IMR-90 (cell line): ENCODE measurements at regions not wholly inside any gene's neighbourhood (a gene's known extent, or its start where the extent isn't known, plus 50 kb on each side); places are given as distances from the start of the nearest gene placed in this dataset.

ENCODE experiments used
- BHLHE40 ChIP-seq: fragments of 150-350 bp; IDR thresholded peaks from 2 replicates; pipeline ENCODE4 v1.6.1; 2016; ENCODE audit warnings: mild to moderate bottlenecking, low read depth, low read length
- CEBPB ChIP-seq: IDR thresholded peaks from 2 replicates; pipeline ENCODE4 v1.6.1; 2012; ENCODE audit warnings: low read depth, low read length, improper control_type of control experiment
- CHD1 ChIP-seq: IDR thresholded peaks from 2 replicates; pipeline ENCODE4 v1.6.1; 2012; ENCODE audit warnings: low read depth, low read length, improper control_type of control experiment
- FOS ChIP-seq: fragments of 150-350 bp; IDR thresholded peaks from 2 replicates; pipeline ENCODE4 v1.6.1; 2016; ENCODE audit warnings: low read depth, low read length
- MAZ ChIP-seq: IDR thresholded peaks from 2 replicates; pipeline ENCODE4 v1.6.1; 2012; ENCODE audit warnings: low read depth, mild to moderate bottlenecking, low read length, improper control_type of control experiment, moderate library complexity, borderline replicate concordance
- MXI1 ChIP-seq: IDR thresholded peaks from 2 replicates; pipeline ENCODE4 v1.6.1; 2012; ENCODE audit warnings: low read depth, mild to moderate bottlenecking, low read length, moderate library complexity, borderline replicate concordance
- NFE2L2 ChIP-seq: fragments of 150-350 bp; IDR thresholded peaks from 2 replicates; pipeline ENCODE4 v1.6.1; 2016; ENCODE audit warnings: low read depth, mild to moderate bottlenecking, low read length
- POLR2A ChIP-seq: IDR thresholded peaks from 2 replicates; pipeline ENCODE4 v1.6.1; 2012; ENCODE audit warnings: mild to moderate bottlenecking, low read depth, low read length
- RAD21 ChIP-seq: IDR thresholded peaks from 2 replicates; pipeline ENCODE4 v1.6.1; 2012; ENCODE audit warnings: low read length, improper control_type of control experiment
- RCOR1 ChIP-seq: IDR thresholded peaks from 2 replicates; pipeline ENCODE4 v1.6.1; 2012; ENCODE audit warnings: mild to moderate bottlenecking, low read length, improper control_type of control experiment; ENCODE audit not compliant: insufficient replicate concordance
- RFX5 ChIP-seq: IDR thresholded peaks from 2 replicates; pipeline ENCODE4 v1.8.0; 2012; ENCODE audit warnings: low read depth, mild to moderate bottlenecking, low read length, moderate library complexity
- SMC3 ChIP-seq: fragments of 150-350 bp; IDR thresholded peaks from 2 replicates; pipeline ENCODE4 v1.6.1; 2016; ENCODE audit warnings: low read depth, mild to moderate bottlenecking, antibody characterized with exemption, low read length, moderate library complexity
- TF ChIP-seq, protein P1 (sequence below): conservative IDR thresholded peaks from 2 replicates; pipeline ENCODE4 v1.5.1; 2012; ENCODE audit warnings: mild to moderate bottlenecking, low read depth, low read length, improper control_type of control experiment
- TF ChIP-seq, protein P2 (sequence below): fragments of 150-350 bp; IDR thresholded peaks from 2 replicates; pipeline ENCODE4 v1.6.1; 2016; ENCODE audit warnings: low read depth, mild to moderate bottlenecking, low read length, moderate library complexity, borderline replicate concordance

DNA sequence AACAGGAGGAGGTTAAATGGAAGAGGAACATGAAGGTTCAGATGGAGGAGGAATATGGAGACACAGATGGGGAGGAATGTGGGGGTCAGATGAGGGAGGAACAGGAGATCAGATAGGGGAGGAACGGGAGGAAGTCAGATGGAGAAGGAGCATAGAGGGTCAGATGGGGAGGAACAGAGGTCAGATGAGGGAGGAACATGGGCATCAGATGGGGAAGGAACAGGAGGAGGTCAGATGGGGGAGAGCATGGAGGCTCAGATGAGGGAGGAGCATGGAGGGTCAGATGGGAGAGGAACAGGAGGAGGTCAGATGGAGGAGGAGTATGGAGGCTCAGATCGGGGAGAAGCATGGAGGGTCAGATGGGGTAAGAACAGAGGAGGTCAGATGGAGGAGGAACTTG lies 290.6 kb downstream of the BMP7 start:
- TF ChIP-seq, protein P1, sequence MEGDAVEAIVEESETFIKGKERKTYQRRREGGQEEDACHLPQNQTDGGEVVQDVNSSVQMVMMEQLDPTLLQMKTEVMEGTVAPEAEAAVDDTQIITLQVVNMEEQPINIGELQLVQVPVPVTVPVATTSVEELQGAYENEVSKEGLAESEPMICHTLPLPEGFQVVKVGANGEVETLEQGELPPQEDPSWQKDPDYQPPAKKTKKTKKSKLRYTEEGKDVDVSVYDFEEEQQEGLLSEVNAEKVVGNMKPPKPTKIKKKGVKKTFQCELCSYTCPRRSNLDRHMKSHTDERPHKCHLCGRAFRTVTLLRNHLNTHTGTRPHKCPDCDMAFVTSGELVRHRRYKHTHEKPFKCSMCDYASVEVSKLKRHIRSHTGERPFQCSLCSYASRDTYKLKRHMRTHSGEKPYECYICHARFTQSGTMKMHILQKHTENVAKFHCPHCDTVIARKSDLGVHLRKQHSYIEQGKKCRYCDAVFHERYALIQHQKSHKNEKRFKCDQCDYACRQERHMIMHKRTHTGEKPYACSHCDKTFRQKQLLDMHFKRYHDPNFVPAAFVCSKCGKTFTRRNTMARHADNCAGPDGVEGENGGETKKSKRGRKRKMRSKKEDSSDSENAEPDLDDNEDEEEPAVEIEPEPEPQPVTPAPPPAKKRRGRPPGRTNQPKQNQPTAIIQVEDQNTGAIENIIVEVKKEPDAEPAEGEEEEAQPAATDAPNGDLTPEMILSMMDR = no peak
- no peak for TF ChIP-seq POLR2A
- no peak for TF ChIP-seq RAD21
- TF ChIP-seq MXI1 = no peak
- TF ChIP-seq RCOR1 = no peak
- TF ChIP-seq RFX5 = no peak
- no peak for TF ChIP-seq NFE2L2
- no peak for TF ChIP-seq CEBPB
- TF ChIP-seq SMC3 = no peak
- TF ChIP-seq MAZ = no peak
- no peak for TF ChIP-seq FOS
- TF ChIP-seq, protein P2, sequence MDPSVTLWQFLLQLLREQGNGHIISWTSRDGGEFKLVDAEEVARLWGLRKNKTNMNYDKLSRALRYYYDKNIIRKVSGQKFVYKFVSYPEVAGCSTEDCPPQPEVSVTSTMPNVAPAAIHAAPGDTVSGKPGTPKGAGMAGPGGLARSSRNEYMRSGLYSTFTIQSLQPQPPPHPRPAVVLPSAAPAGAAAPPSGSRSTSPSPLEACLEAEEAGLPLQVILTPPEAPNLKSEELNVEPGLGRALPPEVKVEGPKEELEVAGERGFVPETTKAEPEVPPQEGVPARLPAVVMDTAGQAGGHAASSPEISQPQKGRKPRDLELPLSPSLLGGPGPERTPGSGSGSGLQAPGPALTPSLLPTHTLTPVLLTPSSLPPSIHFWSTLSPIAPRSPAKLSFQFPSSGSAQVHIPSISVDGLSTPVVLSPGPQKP = no peak
- TF ChIP-seq BHLHE40 = no peak
- TF ChIP-seq CHD1 = no peak
